ENCODE measurements at regions not wholly inside any gene's neighbourhood (a gene's known extent, or its start where the extent isn't known, plus 50 kb on each side); places are given as distances from the start of the nearest gene placed in this dataset.

- intact Hi-C loops (cut with micrococcal nuclease; ENCODE audit: unreplicated experiment) (no loop called here), in situ Hi-C loops (cut with HindIII; ENCODE audit: extremely low pct_ligation_motif_present, low pct_unique_long_range_greater_than_20kb) (no loop called here)
- ChIA-PET CTCF (ENCODE audit: low intra/inter-chr PET ratio, low total read pairs) (no interaction called here), POLR2A (no interaction called here)
- no peak for FAIRE-seq
- no peak for ATAC-seq
- no peaks in the 10 kb centered on the region for H3K36me3 ChIP-seq (replicated peaks in 1 of 2; ENCODE audit: control insufficient read depth in 1 of 2, insufficient read depth in 2 of 2, low read length in 2 of 2)
- H3K27ac ChIP-seq (ENCODE audit: extremely low read length, insufficient read depth, low read length): no peak overlapping the region
- no peak overlapping the region for H3K9ac ChIP-seq (ENCODE audit: insufficient read depth, low read depth, low read length)
- H3K4me3 ChIP-seq (replicated peaks in 1 of 3; ENCODE audit: insufficient read depth in 1 of 3, low read depth in 2 of 3, low read length in 3 of 3): no peak overlapping the region
- no peak overlapping the region for H2AFZ ChIP-seq (ENCODE audit: low read length)
- TF ChIP-seq TEAD3 (CRISPR knock-in tag; optimal IDR thresholded peaks at IDR 0.05; ENCODE audit: borderline replicate concordance) (no peak), GATA4 (IDR thresholded peaks at IDR 0.05; ENCODE audit: borderline replicate concordance, low read depth) (no peak), SATB2 (CRISPR knock-in tag; IDR thresholded peaks at IDR 0.05) (no peak), FOXM1 (CRISPR knock-in tag; IDR thresholded peaks at IDR 0.05) (no peak), PLSCR1 (CRISPR knock-in tag; IDR thresholded peaks at IDR 0.05; ENCODE audit: borderline replicate concordance) (no peak), PBX3 (CRISPR knock-in tag; IDR thresholded peaks at IDR 0.05; ENCODE audit: borderline replicate concordance) (no peak), TOE1 (CRISPR knock-in tag; IDR thresholded peaks at IDR 0.05) (no peak), CENPBD1 (CRISPR knock-in tag; IDR thresholded peaks at IDR 0.05; ENCODE audit: borderline replicate concordance, low read depth) (no peak), ZNF232 (CRISPR knock-in tag; IDR thresholded peaks at IDR 0.05; ENCODE audit: borderline replicate concordance) (no peak), CREB3 (CRISPR knock-in tag; IDR thresholded peaks at IDR 0.05) (no peak), CBX1 (IDR thresholded peaks at IDR 0.05; ENCODE audit: low read depth) (no peak), ZNF24 (IDR thresholded peaks at IDR 0.05) (no peak), SETDB1 (CRISPR knock-in tag; IDR thresholded peaks at IDR 0.05; ENCODE audit: borderline replicate concordance) (no peak), ZSCAN29 (CRISPR knock-in tag; conservative IDR thresholded peaks at IDR 0.05) (no peak), NFYB (CRISPR knock-in tag; IDR thresholded peaks at IDR 0.05) (no peak), ARNTL (CRISPR knock-in tag; IDR thresholded peaks at IDR 0.05) (no peak), PHF8 (CRISPR knock-in tag; IDR thresholded peaks at IDR 0.05) (no peak)
- peaks cover 6% of the 10 kb centered on the region; the same call in 1 of the 2 replicates for H3K9me3 ChIP-seq (ENCODE audit: low read length)
- no peaks in the 10 kb centered on the region for H3K27me3 ChIP-seq (ENCODE audit: control insufficient read depth in 1 of 2, insufficient read depth in 2 of 2, low read length in 2 of 2)
- no TSS peak for BruUV-seq (replicated peaks)
- 14% methylated on average over 4 of the region's 4 CpGs for WGBS (ENCODE audit: low lambda C conversion rate)
- no peaks in the 10 kb centered on the region for H4K20me1 ChIP-seq (ENCODE audit: insufficient read depth, low read length)
- no peaks in the 10 kb centered on the region for H3K79me2 ChIP-seq (ENCODE audit: insufficient read depth, low read length)
- H3K4me2 ChIP-seq (ENCODE audit: low read depth, low read length): no peak overlapping the region
- DNase-seq (ENCODE audit: low spot score): no peak
- no peaks in the 10 kb centered on the region for H3K4me1 ChIP-seq (ENCODE audit: insufficient read depth, low read length)
Observed at GRCh38 chrX:138982365-138982764, 270.8 kb upstream of the FGF13 start.

All from HepG2 (cell line).